ENCODE measurements at regions not wholly inside any gene's neighbourhood (a gene's known extent, or its start where the extent isn't known, plus 50 kb on each side); places are given as distances from the start of the nearest gene placed in this dataset.

- no peak for TF ChIP-seq CTCF (IDR thresholded peaks at IDR 0.05; ENCODE audit: low read depth, low read length, missing control alignments)
- DNase-seq (ENCODE audit: low read depth), result no peak
- no peak overlapping the region for H3K4me3 ChIP-seq (ENCODE audit: low read depth, low read length)
These were observed 309.9 kb upstream of the EMCN start for GRCh38 chr4:100827756-100828155.

- no peak overlapping the region for H3K4me3 ChIP-seq (ENCODE audit: low read depth, low read length)
- DNase-seq (ENCODE audit: low read depth), result no peak
- no peak for TF ChIP-seq CTCF (IDR thresholded peaks at IDR 0.05; ENCODE audit: low read depth, low read length, missing control alignments)
These were observed 309.2 kb upstream of the EMCN start for GRCh38 chr4:100826808-100827548.

GRCh38 chr4:100826067-100826466 is 308.2 kb upstream of the EMCN start:
- DNase-seq (ENCODE audit: low read depth), result no peak
- TF ChIP-seq CTCF (IDR thresholded peaks at IDR 0.05; ENCODE audit: low read depth, low read length, missing control alignments), result no peak
- H3K4me3 ChIP-seq (ENCODE audit: low read depth, low read length), result no peak overlapping the region

- no peak for DNase-seq (ENCODE audit: low read depth)
- H3K4me3 ChIP-seq (ENCODE audit: low read depth, low read length), result no peak overlapping the region
- no peak for TF ChIP-seq CTCF (IDR thresholded peaks at IDR 0.05; ENCODE audit: low read depth, low read length, missing control alignments)
These were observed 306.1 kb upstream of the EMCN start for GRCh38 chr4:100823993-100824323.

- no peak for TF ChIP-seq CTCF (IDR thresholded peaks at IDR 0.05; ENCODE audit: low read depth, low read length, missing control alignments)
- no peak overlapping the region for H3K4me3 ChIP-seq (ENCODE audit: low read depth, low read length)
- peak; percentile 55 for DNase-seq (ENCODE audit: low read depth)
These were observed 305.5 kb upstream of the EMCN start for GRCh38 chr4:100823066-100823992.

- DNase-seq (ENCODE audit: low read depth), result no peak
- H3K4me3 ChIP-seq (ENCODE audit: low read depth, low read length), result no peak overlapping the region
- TF ChIP-seq CTCF (IDR thresholded peaks at IDR 0.05; ENCODE audit: low read depth, low read length, missing control alignments), result no peak
These were observed 302.4 kb upstream of the EMCN start for GRCh38 chr4:100820249-100820648.

Measured in GM12864 (cell line).